Ishikawa (cell line): ENCODE measurements at regions not wholly inside any gene's neighbourhood (a gene's known extent, or its start where the extent isn't known, plus 50 kb on each side); places are given as distances from the start of the nearest gene placed in this dataset.

Source experiments
- CEBPB ChIP-seq: IDR thresholded peaks from 2 replicates; pipeline ENCODE4 v1.6.1; 2012
- CREB1 ChIP-seq: IDR thresholded peaks from 2 replicates; pipeline ENCODE4 v1.6.1; 2012; ENCODE audit warnings: low read depth
- EGR1 ChIP-seq: IDR thresholded peaks from 2 replicates; pipeline ENCODE4 v1.6.1; 2012
- EP300 ChIP-seq: IDR thresholded peaks from 2 replicates; pipeline ENCODE4 v1.6.1; 2012; ENCODE audit warnings: borderline replicate concordance
- FOXM1 ChIP-seq: IDR thresholded peaks from 2 replicates; pipeline ENCODE4 v1.6.1; 2012; ENCODE audit warnings: low read depth, borderline replicate concordance
- NFIC ChIP-seq: IDR thresholded peaks from 2 replicates; pipeline ENCODE4 v1.6.1; 2012
- RAD21 ChIP-seq: IDR thresholded peaks from 2 replicates; pipeline ENCODE4 v1.6.1; 2012; ENCODE audit warnings: low read depth
- TAF1 ChIP-seq: IDR thresholded peaks from 2 replicates; pipeline ENCODE4 v1.6.1; 2012; ENCODE audit warnings: low read depth, mild to moderate bottlenecking
- TCF12 ChIP-seq: IDR thresholded peaks from 2 replicates; pipeline ENCODE4 v1.6.1; 2012; ENCODE audit warnings: low read depth
- TEAD4 ChIP-seq: IDR thresholded peaks from 2 replicates; pipeline ENCODE4 v1.6.1; 2012
- YY1 ChIP-seq: IDR thresholded peaks from 2 replicates; pipeline ENCODE4 v1.6.1; 2012; ENCODE audit warnings: low read depth
- ZBTB7A ChIP-seq: IDR thresholded peaks from 2 replicates; pipeline ENCODE4 v1.6.1; 2012; ENCODE audit warnings: low read depth
- TF ChIP-seq, protein P1 (sequence below): IDR thresholded peaks from 2 replicates; pipeline ENCODE4 v1.6.1; 2012; ENCODE audit warnings: low read depth, mild to moderate bottlenecking
- TF ChIP-seq, protein P2 (sequence below): IDR thresholded peaks from 2 replicates; pipeline ENCODE4 v1.6.1; 2012
- TF ChIP-seq, protein P3 (sequence below): IDR thresholded peaks from 2 replicates; pipeline ENCODE4 v1.6.1; 2012

DNA sequence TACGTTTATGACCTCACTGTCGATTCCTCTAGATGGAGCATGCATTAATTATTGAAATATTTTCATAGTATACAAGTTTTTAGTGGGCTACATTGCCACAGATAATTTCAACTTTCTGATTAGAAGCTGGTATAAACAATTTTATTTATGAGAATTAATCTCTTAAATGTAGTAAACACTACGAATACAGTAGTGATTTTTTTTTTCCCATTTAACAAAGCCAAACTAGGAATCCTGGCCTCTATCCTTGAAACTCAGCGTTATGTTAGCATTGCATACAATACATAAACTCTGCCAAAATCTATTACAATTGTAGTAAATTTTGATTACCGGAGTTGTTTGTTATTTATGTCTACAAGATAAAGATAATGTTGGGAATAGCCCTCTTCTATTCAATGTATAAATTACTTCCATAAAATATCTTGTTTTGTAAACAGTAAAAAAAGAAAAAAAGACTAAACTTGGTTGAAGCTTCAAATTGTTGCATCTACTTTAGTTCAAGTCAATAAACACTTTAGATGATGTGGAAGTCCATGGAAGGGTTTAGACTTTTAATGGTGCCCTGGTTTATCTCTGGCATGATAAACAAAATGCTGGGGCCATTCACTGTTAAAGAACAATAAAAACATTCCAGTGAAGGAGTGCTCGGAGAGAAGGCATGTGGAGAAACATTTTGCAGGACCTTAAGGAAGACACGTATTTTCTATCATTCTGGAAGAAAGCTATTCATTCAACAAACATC is 77.3 kb upstream of the NR2F2 start:
- TF ChIP-seq EGR1 (no peak), FOXM1 (no peak), CEBPB (no peak)

DNA sequence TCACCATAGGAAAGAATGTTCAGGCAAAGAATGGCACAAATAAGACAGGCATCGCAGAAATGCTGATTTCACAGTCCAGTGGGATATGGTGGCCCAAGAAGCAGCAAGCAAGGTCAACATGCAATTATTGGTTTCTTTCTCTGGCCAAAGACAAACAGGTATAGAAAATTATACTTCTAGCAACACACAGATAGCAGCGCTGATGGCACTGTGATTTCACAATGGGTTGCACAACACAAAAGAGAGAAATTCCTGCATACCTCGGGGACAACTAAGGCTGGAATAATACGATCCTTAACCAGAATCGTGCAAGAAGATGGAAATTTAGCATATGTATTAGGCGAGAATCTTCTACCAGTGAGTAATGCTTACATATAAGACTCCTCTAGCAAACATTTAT is 76.3 kb upstream of the NR2F2 start:
- TF ChIP-seq, protein P1, sequence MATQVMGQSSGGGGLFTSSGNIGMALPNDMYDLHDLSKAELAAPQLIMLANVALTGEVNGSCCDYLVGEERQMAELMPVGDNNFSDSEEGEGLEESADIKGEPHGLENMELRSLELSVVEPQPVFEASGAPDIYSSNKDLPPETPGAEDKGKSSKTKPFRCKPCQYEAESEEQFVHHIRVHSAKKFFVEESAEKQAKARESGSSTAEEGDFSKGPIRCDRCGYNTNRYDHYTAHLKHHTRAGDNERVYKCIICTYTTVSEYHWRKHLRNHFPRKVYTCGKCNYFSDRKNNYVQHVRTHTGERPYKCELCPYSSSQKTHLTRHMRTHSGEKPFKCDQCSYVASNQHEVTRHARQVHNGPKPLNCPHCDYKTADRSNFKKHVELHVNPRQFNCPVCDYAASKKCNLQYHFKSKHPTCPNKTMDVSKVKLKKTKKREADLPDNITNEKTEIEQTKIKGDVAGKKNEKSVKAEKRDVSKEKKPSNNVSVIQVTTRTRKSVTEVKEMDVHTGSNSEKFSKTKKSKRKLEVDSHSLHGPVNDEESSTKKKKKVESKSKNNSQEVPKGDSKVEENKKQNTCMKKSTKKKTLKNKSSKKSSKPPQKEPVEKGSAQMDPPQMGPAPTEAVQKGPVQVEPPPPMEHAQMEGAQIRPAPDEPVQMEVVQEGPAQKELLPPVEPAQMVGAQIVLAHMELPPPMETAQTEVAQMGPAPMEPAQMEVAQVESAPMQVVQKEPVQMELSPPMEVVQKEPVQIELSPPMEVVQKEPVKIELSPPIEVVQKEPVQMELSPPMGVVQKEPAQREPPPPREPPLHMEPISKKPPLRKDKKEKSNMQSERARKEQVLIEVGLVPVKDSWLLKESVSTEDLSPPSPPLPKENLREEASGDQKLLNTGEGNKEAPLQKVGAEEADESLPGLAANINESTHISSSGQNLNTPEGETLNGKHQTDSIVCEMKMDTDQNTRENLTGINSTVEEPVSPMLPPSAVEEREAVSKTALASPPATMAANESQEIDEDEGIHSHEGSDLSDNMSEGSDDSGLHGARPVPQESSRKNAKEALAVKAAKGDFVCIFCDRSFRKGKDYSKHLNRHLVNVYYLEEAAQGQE = no peak
- no peak for TF ChIP-seq EP300
- no peak for TF ChIP-seq NFIC
- TF ChIP-seq ZBTB7A = no peak
- no peak for TF ChIP-seq TCF12
- TF ChIP-seq, protein P2, sequence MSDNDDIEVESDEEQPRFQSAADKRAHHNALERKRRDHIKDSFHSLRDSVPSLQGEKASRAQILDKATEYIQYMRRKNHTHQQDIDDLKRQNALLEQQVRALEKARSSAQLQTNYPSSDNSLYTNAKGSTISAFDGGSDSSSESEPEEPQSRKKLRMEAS = no peak
- TF ChIP-seq TAF1 = no peak
- TF ChIP-seq FOXM1 = no peak
- TF ChIP-seq, protein P3, sequence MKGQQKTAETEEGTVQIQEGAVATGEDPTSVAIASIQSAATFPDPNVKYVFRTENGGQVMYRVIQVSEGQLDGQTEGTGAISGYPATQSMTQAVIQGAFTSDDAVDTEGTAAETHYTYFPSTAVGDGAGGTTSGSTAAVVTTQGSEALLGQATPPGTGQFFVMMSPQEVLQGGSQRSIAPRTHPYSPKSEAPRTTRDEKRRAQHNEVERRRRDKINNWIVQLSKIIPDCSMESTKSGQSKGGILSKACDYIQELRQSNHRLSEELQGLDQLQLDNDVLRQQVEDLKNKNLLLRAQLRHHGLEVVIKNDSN = no peak
- TF ChIP-seq TEAD4 = no peak
- TF ChIP-seq CEBPB = no peak
- no peak for TF ChIP-seq EGR1
- TF ChIP-seq YY1 = no peak
- TF ChIP-seq CREB1 = no peak
- TF ChIP-seq RAD21 = no peak

DNA sequence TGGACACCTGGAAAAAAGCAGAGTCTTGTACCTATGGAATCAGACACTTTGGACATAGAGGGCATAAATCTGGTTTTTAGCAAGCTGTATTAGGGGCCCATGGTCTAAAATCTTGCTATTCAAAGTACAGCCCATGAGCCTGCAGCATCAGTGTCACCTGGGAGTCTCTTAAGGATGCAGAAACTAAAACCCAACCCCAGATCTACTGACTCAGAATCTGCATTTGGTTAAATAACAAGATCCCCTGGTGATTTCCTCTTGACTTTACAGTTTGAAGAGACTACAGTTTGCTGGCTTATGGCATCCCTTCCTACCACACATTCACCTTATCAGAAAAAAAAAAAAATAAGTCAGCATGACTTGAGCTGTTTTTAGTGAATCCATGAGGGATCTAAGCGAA is 74.9 kb upstream of the NR2F2 start:
- TF ChIP-seq TAF1 = no peak

DNA sequence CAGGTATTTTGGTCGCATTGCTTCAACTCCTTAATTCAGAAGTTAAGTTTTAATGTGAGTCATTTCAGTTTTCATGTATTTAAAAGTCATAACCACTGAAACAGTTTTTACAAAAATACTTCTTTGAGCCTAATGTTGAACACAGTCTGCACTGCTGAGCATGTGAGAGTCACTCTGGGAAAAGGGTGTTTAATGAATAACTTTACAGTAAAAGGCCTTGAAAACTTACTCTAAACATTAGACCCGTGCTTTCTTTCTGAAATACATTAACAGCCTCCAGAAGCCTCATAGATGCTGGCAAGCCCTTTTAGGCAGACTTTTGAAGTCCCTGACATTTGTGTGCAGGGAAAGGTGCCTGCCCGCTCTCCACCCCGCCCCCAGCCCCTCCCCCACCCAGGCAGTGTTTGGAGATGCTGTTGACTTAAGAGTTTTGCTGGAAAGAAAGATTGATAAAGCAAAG is 68.9 kb upstream of the NR2F2 start:
- TF ChIP-seq, protein P3 = no peak
- TF ChIP-seq NFIC (no peak), RAD21 (no peak), TCF12 (no peak), EGR1 (no peak), ZBTB7A (no peak), TAF1 (no peak)
- TF ChIP-seq, protein P1 = no peak

DNA sequence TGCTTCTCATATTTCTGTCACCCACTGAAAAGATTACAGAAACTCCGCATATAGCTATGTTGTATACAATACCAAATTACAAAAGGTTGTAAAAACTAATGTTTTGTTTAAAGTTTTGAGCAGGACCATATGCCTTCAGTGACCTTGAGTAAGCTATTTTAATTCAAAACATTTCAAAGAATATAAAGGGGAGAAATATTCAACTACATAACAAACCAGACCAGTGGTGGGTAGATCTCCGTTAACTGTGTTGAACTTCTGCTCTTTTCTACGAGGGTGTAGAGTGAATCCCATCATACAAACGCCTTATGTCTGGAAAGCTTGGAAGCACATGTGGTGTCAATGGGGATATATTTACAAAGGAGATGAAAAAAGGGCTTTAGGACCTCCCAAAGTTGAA is 68.4 kb upstream of the NR2F2 start:
- TF ChIP-seq CEBPB = no peak
- TF ChIP-seq, protein P1 = no peak
- TF ChIP-seq NFIC = no peak
- TF ChIP-seq ZBTB7A = no peak
- no peak for TF ChIP-seq EGR1
- TF ChIP-seq CREB1 = no peak
- TF ChIP-seq EP300 = no peak
- no peak for TF ChIP-seq TEAD4
- TF ChIP-seq, protein P2 = no peak
- TF ChIP-seq TCF12 = no peak
- TF ChIP-seq, protein P3 = no peak
- TF ChIP-seq TAF1 = no peak
- TF ChIP-seq FOXM1 = no peak
- no peak for TF ChIP-seq RAD21
- TF ChIP-seq YY1 = no peak
